ENCODE measurements at regions not wholly inside any gene's neighbourhood (a gene's known extent, or its start where the extent isn't known, plus 50 kb on each side); places are given as distances from the start of the nearest gene placed in this dataset.

DNA sequence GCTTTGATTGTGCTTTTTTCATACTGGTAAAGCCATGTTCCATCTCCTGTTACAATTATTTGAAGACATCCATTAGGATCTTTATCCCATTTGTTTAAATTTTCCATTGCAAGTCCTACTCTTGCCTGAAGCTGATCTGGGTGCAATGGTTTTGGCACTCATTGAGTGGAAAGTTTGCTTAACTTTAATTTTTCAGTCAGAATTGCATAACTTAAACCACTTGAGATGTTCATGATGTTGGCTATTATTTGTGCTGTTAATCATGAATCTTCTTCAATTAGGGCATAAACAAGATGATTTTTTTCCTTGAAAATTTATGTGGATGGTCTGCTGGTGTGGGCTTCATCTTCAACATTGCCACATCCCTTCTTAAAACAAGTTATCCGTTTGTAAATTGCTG lies 180.1 kb downstream of the ST6GAL2 start:
- no peak for DNase-seq (ENCODE audit: low read depth in 3 of 3, low spot score in 2 of 3)

DNA sequence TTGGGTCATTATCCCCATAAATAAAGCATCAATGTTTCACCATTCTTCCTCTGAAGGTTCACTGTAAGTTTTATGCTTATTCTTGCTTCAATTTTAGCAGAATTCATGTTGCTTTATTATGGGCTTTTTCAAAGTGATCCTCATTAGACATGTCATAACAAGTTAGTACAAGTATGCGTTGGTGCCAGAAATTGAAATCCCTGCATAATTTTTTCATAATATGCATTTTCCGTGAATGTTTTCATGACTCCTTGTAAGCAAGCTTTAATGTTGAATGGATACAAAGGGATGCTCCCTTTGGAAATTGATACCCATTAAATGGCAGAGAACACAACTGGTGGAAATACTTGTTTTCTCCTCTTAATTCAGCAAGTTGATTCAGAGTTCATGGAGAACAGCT lies 179.7 kb downstream of the ST6GAL2 start:
- no peak for DNase-seq (ENCODE audit: low read depth in 3 of 3, low spot score in 2 of 3)

DNA sequence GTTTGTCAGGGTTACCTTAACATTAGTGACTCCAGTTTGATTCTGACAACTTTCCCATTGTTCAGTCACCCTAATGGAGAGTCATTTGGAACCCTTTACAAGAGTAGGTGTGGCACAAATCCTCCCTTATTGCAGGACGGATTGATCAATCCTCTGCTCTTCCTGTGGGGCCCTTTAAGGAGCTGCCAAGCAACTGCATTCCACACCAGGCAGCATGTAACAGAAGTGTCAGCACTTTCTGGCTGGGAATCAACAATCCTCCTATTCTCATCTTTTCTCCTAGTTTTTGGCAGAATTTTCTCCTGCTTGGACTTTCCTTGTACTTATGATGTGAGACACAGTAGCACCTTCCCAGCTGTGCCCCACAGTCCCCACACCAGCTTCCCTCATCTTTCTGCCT lies 177.8 kb downstream of the ST6GAL2 start:
- DNase-seq (ENCODE audit: low read depth in 3 of 3, low spot score in 2 of 3) = no peak

DNA sequence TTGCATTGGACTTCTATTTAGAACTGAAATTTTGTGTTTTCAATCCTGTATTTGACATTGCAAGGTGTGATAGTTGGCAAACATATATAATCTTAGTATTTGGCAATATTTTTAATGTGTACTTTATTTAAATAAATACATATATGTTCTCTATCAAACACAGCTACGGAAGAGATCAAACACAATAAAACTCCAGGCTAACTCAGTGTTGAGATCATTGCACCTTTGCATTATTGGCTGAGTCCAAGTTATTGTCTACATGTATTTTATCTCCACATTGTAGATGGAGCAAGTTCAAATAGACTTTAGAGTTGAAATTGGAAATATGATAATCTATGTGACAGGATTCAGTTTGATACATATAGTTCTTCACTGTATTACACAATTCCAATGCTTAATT lies 176.7 kb downstream of the ST6GAL2 start:
- DNase-seq (ENCODE audit: low read depth in 3 of 3, low spot score in 2 of 3) = no peak

DNA sequence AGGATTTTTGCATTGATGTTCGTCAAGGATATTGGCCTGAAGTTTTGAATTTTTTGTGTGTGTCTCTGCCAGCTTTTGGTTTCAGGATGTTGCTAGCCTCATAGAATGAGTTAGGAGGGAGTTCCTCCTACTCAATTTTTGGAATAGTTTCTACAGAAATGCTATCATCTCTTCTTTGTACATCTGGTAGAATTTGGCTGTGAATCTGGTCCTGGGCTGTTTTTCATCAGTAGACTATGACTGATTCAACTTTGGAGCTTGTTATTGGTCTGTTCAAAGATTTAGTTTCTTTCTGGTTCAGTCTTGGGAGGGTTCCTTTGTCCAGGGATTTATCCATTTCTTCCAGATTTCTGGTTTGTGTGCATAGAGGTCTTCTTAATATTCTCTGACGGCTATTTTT lies 166.7 kb downstream of the ST6GAL2 start:
- DNase-seq (ENCODE audit: low read depth in 3 of 3, low spot score in 2 of 3) = no peak

DNA sequence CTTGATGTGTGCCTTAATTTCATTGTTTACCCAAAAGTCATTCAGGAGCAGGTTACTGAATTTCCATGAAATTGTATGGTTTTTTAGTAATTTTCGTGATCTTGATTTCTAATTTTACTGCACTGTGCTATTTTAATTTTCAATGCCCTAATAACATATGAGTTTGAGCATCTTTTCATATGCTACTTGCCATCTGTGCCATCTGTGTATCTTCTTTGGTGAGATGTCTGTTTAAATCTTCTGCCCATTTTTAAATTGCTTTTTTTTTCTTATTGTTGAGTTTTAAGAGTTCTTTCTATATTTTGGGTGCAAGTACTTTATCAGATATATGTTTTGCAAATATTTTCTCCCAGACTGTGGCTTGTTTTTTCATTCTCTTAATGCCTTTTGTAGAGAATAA lies 165.9 kb downstream of the ST6GAL2 start:
- no peak for DNase-seq (ENCODE audit: low read depth in 3 of 3, low spot score in 2 of 3)

DNA sequence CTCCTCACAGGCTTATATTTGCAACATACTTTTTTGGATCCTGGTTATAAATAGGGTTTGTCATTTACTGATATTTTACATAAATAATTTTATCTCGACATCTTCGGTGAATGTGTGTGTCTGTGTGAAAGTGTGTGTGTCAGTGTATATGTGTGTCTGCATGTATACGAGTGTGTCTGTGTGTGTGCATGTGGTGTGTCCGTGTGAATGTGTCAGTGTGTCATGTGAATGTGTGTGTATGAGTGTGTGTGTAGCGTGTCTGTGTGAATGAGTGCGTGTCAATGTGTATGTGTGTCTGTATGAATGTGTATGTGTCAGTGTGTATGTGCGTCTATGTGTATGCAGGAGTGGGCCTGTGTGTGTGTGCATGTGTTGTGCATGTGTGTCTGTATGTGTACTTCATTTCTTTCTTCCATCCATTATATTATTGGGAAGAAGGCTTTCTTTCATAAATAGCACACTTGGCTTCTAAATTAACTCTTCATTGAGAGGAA lies 161.6 kb downstream of the ST6GAL2 start:
- DNase-seq (ENCODE audit: low read depth in 3 of 3, low spot score in 2 of 3) = no peak

DNA sequence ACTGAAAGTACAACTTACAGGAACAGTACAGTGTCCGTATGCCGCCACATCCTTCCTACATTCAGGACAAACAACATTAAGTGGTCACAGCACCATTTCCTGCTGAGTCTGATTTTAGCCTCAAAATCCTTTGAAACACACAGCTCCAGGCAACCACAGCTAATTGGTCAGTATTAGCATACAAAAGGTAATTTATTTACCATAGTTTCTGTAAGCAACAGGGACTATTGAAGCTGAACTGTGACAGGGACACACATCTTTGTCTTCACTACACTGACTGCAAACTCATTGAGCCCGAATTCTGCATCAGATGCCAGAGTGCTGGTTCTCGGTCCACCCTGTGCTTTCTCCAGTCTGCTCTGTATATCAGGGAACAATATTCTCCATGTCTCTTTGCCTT lies 151.8 kb downstream of the ST6GAL2 start:
- no peak for DNase-seq (ENCODE audit: low read depth in 3 of 3, low spot score in 2 of 3)

DNA sequence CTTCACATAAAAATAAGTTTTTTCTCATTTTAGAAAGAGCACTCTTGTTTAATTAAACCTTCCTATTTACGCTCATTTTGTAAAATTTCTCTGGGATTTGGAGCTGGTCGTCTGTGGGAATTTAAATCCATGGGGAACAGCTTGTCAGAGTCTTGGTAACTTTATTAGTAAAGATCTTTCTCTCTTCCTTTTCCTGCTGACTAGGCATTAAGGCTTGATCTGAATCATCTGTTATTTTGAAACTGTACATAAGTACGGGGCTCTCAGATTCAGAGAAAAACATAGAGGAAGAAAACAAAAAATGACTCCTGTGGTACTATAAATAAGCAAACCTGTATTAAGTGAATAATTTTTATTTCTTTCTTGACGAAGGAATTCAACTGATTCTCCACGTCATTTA lies 150.2 kb downstream of the ST6GAL2 start:
- DNase-seq (ENCODE audit: low read depth in 3 of 3, low spot score in 2 of 3) = no peak

DNA sequence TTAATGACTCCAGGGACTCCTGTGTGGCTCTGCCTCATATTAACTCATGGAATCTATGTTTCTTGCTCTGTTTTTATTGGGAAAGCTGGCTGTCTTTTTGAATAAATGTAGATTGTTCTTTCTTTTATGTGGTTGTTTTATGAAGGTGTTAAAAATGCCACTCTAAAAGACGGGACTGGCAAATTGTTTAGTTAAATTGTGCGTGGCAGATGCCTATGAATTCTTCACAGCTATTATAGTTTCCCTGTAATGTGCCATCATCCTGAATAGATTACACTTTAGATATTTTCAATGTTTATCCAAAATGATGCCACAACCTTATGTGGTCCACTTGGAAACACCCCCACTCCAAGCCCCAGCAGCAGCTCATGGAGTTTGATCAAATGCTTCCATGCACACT lies 149.7 kb downstream of the ST6GAL2 start:
- DNase-seq (ENCODE audit: low read depth in 3 of 3, low spot score in 2 of 3) = no peak

DNA sequence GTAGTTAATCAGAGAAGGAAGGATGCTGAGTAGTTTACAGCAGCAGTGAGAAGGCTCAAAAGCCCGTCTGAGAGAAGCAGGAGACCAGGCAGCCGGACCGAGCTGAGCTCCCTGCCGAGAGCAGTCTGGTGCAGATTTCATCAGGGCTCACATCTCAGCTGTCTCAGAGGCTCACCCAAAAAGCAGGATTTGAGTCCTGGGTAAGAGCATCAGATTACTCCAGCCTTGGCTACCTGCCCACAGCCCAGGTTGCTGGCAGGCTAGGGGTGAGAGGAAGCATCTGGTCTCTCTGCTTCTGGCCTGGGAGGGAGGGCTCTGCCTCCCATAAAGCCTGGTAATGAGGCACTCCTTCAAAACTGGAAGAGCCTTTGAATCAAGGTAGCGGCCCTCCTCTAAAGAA lies 140.5 kb downstream of the ST6GAL2 start:
- peak in 1 of 3 donors; percentile 33 for DNase-seq (ENCODE audit: low read depth in 3 of 3, low spot score in 2 of 3)

DNA sequence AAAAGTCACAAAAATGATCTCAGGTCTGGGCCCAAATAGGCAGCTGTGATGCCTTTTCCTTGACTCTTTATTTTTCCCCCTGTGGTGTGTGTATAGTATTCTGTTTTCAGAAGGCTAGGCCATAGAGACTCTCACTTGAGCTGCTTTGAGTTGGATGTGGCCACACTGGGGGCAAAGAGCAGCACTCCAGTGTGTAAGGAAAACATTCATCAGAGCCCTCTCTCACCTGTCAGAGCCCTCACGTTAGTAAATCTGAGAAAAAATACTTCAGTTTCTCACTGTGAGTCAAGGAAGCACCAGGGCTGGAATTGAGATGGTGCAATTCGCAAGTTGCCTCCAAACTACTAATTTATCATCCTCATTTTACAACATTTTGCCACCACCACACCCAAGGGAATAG lies 136.1 kb downstream of the ST6GAL2 start:
- no peak for DNase-seq (ENCODE audit: low read depth in 3 of 3, low spot score in 2 of 3)
